Glutamatergic neuron (in vitro differentiated cells): ENCODE measurements at regions not wholly inside any gene's neighbourhood (a gene's known extent, or its start where the extent isn't known, plus 50 kb on each side); places are given as distances from the start of the nearest gene placed in this dataset.

Experiments
- DNase-seq: peaks from one replicate; pipeline ENCODE4 v3.0.0; 2022
- H3K27ac Mint-ChIP-seq: one replicate; pipeline ENCODE4 v1.8.0; 2020; ENCODE audit warnings: mild to moderate bottlenecking, mixed read lengths, inconsistent platforms; ENCODE audit not compliant: unreplicated experiment
- H3K27me3 Mint-ChIP-seq: one replicate; pipeline ENCODE4 v1.8.0; 2020; ENCODE audit warnings: mild to moderate bottlenecking, moderate library complexity, mixed read lengths, inconsistent platforms; ENCODE audit not compliant: unreplicated experiment
- H3K36me3 Mint-ChIP-seq: one replicate; pipeline ENCODE4 v1.8.0; 2020; ENCODE audit warnings: mild to moderate bottlenecking, mixed read lengths, inconsistent platforms; ENCODE audit not compliant: unreplicated experiment
- H3K4me1 Mint-ChIP-seq: one replicate; pipeline ENCODE4 v1.8.0; 2020; ENCODE audit warnings: mild to moderate bottlenecking, low read depth, mixed read lengths, inconsistent platforms; ENCODE audit not compliant: unreplicated experiment
- H3K4me3 Mint-ChIP-seq: one replicate; pipeline ENCODE4 v1.8.0; 2020; ENCODE audit warnings: mild to moderate bottlenecking, mixed read lengths, inconsistent platforms; ENCODE audit not compliant: unreplicated experiment
- H3K9me3 Mint-ChIP-seq: one replicate; pipeline ENCODE4 v1.8.0; 2020; ENCODE audit warnings: mild to moderate bottlenecking, moderate library complexity, mixed read lengths, inconsistent platforms; ENCODE audit not compliant: unreplicated experiment
- TF ChIP-seq, protein P1 (sequence below): fragments of 200-600 bp; sonication (generic); IDR thresholded peaks from one replicate; pipeline ENCODE4 v1.5.0; 2021; ENCODE audit not compliant: partially characterized antibody, unreplicated experiment

DNA sequence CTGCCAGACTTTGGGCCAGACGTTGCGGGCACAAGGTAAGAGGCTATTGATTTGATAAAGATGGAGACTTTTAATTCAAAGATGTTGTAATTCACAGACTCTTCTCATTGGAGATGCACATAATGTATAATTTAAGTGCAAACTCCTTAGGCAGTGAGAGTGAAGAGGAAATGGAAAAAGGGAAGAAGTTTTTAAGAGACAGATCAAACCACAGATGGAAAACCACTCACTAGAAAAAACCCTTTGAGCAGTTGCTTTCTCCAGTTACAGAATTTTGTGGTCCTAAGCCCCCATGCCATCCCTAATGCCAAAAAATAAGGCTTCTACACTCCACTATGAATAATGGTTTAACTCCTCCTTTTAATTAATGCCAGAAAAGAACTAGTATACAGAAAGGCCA, 977.1 kb upstream of the PRKX start:
- no peak overlapping the region for H3K4me3 Mint-ChIP-seq
- H3K36me3 Mint-ChIP-seq: no peaks in the 10 kb centered on the region
- no peaks in the 10 kb centered on the region for H3K4me1 Mint-ChIP-seq
- no peak overlapping the region for H3K27ac Mint-ChIP-seq
- no peaks in the 10 kb centered on the region for H3K9me3 Mint-ChIP-seq
- peaks cover 1% of the 10 kb centered on the region for H3K27me3 Mint-ChIP-seq
- no peak for DNase-seq
- TF ChIP-seq, protein P1, sequence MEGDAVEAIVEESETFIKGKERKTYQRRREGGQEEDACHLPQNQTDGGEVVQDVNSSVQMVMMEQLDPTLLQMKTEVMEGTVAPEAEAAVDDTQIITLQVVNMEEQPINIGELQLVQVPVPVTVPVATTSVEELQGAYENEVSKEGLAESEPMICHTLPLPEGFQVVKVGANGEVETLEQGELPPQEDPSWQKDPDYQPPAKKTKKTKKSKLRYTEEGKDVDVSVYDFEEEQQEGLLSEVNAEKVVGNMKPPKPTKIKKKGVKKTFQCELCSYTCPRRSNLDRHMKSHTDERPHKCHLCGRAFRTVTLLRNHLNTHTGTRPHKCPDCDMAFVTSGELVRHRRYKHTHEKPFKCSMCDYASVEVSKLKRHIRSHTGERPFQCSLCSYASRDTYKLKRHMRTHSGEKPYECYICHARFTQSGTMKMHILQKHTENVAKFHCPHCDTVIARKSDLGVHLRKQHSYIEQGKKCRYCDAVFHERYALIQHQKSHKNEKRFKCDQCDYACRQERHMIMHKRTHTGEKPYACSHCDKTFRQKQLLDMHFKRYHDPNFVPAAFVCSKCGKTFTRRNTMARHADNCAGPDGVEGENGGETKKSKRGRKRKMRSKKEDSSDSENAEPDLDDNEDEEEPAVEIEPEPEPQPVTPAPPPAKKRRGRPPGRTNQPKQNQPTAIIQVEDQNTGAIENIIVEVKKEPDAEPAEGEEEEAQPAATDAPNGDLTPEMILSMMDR: no peak

DNA sequence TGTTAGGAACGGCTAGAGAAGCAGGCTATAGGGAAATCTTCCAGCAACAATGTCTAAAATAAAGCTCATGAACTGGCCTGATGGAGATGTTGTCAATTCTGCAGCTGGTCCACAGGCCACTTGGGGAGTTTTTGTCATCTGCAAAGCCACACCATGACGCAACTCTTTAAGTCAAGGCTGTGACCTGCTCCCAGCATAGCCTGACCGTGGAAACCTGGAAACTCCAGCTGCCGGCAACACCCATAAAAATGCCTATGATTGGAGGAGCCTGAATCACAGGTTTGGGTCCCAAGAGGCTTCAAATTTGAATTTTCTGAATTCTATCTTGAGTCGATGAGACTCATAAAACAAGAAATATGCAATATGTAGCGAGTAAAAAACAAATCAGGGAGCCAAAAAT, 969.2 kb upstream of the PRKX start:
- DNase-seq: no peak
- Mint-ChIP-seq H3K36me3 (no peaks in the 10 kb centered on the region), H3K4me3 (no peak overlapping the region), H3K9me3 (no peaks in the 10 kb centered on the region), H3K27me3 (peaks cover 1% of the 10 kb centered on the region), H3K4me1 (no peaks in the 10 kb centered on the region), H3K27ac (no peak overlapping the region)
- TF ChIP-seq, protein P1: no peak

DNA sequence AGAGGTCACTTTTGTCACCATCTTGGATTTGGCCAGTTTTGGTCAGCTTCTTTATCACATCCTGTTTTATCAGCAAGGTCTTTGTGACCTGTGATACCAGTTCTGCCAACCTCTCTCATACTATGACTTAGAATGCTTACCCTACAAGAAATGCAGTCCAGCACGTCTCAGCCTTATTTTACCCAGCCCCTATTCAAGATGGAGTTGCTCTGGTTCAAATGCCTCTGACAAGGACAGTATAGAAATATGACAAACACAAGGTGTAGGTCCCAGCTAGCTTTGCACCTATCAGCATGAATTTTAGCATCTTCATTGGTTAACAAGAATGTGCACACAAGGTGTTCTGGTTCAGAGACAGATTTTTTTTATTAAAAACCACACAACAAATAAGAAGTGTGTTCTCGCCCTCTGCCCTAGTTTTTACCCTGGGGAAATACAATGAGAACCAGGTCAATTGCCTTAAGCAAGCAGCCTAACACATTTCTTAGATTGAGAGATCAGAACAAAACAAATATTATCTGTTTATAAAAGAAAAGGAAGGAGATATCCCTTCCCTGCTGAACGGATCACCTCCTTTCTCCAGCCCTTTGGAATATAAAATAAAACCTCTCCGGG, 962.3 kb upstream of the PRKX start:
- no peaks in the 10 kb centered on the region for H3K27me3 Mint-ChIP-seq
- no peaks in the 10 kb centered on the region for H3K4me1 Mint-ChIP-seq
- no peak overlapping the region for H3K27ac Mint-ChIP-seq
- no peaks in the 10 kb centered on the region for H3K9me3 Mint-ChIP-seq
- TF ChIP-seq, protein P1: no peak
- no peak for DNase-seq
- no peak overlapping the region for H3K4me3 Mint-ChIP-seq
- H3K36me3 Mint-ChIP-seq: no peaks in the 10 kb centered on the region

DNA sequence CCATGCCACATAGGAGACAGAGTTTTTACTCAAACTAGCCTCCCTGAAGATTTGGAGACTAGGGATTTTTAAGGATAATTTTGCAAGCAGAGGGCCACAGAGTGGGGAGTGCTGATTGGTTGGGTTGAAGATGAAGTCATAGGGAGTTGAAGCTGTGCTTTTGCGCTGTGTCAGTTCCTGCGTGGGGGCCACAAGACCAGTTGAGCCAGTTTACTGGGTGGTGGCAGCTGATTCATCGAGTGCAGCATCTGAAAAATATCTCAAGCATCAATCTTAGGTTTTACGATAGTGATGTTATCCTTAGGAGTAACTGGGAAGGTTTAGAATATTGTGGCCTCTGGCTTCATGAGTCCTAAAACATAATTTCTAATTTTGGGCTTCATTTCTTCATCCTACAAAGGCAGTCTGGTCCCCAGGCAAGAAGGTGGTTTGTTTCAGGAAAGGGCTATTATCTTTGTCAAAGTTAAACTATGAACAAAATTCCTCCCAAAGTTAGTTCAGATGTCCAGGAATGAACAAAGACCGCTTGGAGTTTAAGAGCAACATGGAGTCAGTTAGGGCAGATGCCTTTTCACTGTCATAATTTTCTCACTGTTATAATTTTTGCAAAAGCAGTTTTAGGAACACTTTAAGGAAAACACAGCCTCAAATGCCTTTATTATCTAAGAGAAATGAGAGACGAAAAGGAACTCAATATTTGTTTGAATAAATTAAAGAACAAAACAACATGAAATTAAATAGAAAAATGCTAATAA, 960.8 kb upstream of the PRKX start:
- Mint-ChIP-seq H3K27ac (no peak overlapping the region), H3K27me3 (no peaks in the 10 kb centered on the region), H3K36me3 (no peaks in the 10 kb centered on the region), H3K4me1 (no peaks in the 10 kb centered on the region), H3K9me3 (no peaks in the 10 kb centered on the region), H3K4me3 (no peak overlapping the region)
- DNase-seq: no peak
- TF ChIP-seq, protein P1: no peak

DNA sequence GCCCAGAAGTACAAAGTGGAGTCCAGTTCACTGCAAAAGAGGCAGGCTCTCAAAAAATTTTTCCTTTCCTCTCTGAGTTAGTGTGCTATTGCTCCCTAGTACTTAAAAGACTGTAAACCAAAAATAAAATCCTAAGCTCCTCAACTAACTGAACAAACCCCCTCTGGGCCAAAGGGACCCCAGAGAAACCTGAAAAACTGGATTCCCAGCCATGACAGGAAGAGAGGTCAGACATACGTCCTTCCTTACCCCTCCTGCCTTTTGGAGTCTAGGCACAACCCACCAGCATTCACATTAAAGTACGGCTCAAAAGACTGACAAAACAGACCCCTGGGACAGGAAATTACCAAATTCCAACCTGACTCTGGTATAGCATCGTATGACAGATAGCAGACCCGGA, 957.9 kb upstream of the PRKX start:
- H3K4me3 Mint-ChIP-seq: no peak overlapping the region
- no peak for DNase-seq
- no peaks in the 10 kb centered on the region for H3K9me3 Mint-ChIP-seq
- H3K4me1 Mint-ChIP-seq: no peaks in the 10 kb centered on the region
- H3K36me3 Mint-ChIP-seq: no peaks in the 10 kb centered on the region
- TF ChIP-seq, protein P1: no peak
- no peaks in the 10 kb centered on the region for H3K27me3 Mint-ChIP-seq
- no peak overlapping the region for H3K27ac Mint-ChIP-seq
